Vagina (tissue), 2 donors: ENCODE measurements at regions not wholly inside any gene's neighbourhood (a gene's known extent, or its start where the extent isn't known, plus 50 kb on each side); places are given as distances from the start of the nearest gene placed in this dataset.

Source experiments
- CTCF ChIP-seq, 3 experiments: fragments of 450-650 bp in 2 of 3; fragments of 200-600 bp in 1 of 3; sonication (generic) in 1 of 3; IDR thresholded peaks; one replicate each; pipeline ENCODE4 v1.5.1; 2017 to 2019; ENCODE audit warnings: antibody characterized with exemption in 3 of 3, mild to moderate bottlenecking in 2 of 3, moderate library complexity in 2 of 3
- POLR2A ChIP-seq, 2 donors: fragments of 450-650 bp; IDR thresholded peaks; one replicate each; pipeline ENCODE4 v1.6.1; 2017; ENCODE audit warnings: antibody characterized with exemption in 2 of 2, mild to moderate bottlenecking in 2 of 2, moderate library complexity in 2 of 2
- POLR2AphosphoS5 ChIP-seq, 2 donors: sonication (generic); formaldehyde crosslinking; IDR thresholded peaks; one replicate each; pipeline ENCODE4 v1.9.0; 2017; ENCODE audit warnings: antibody characterized with exemption in 2 of 2, mild to moderate bottlenecking in 2 of 2, low read depth in 1 of 2; ENCODE audit not compliant: insufficient read depth in 1 of 2

GRCh38 chr12:98389593-98389992 lies 125.8 kb upstream of the TMPO start:
- TF ChIP-seq CTCF (IDR thresholded peaks at IDR 0.05) (no peak), POLR2AphosphoS5 (IDR thresholded peaks at IDR 0.05; ENCODE audit: insufficient read depth in 1 of 2, low read depth in 1 of 2) (no peak), POLR2A (IDR thresholded peaks at IDR 0.05) (no peak)
